NB4 (cell line): ENCODE measurements at regions not wholly inside any gene's neighbourhood (a gene's known extent, or its start where the extent isn't known, plus 50 kb on each side); places are given as distances from the start of the nearest gene placed in this dataset.

Experiments
- DNase-seq: peaks from one replicate; pipeline ENCODE4 v3.0.0; 2010; ENCODE audit warnings: low read depth
- H3K4me3 ChIP-seq: one replicate; pipeline ENCODE4 v1.5.1; 2011; ENCODE audit warnings: mild to moderate bottlenecking, low read depth, low read length, moderate library complexity
- MYC ChIP-seq: IDR thresholded peaks from 2 replicates; pipeline ENCODE4 v1.6.1; 2011; ENCODE audit warnings: low read depth, low read length
- POLR2A ChIP-seq: IDR thresholded peaks from 2 replicates; pipeline ENCODE4 v1.6.1; 2011; ENCODE audit warnings: mild to moderate bottlenecking; ENCODE audit not compliant: insufficient read length; ENCODE audit errors: extremely low read depth
- TF ChIP-seq, protein P1 (sequence below): IDR thresholded peaks from 2 replicates; pipeline ENCODE4 v1.6.1; 2011; ENCODE audit warnings: low read depth, low read length
- TF ChIP-seq, protein P2 (sequence below): IDR thresholded peaks from one replicate; pipeline ENCODE4 v1.5.1; 2012; ENCODE audit warnings: low read depth, low read length

DNA sequence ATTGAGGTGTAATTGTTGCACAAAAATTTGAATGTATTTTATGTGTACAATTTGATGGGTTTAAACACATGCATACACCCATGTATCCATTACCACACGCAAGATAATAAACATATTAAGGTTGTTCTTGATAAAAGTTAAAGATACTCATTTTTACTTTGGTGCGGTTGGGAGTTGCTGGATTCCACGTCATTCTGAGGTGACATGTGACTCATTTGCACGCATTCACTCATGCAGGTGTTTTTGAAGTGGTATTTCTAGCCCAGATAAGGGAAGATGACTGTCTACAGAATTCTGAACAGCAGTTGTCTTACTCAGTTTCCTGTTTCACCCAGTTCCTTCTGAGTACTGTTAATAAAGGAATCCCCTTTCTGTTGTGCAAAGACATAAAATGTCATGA, 142.0 kb downstream of the RTL3 start:
- DNase-seq, result no peak
- TF ChIP-seq, protein P1, sequence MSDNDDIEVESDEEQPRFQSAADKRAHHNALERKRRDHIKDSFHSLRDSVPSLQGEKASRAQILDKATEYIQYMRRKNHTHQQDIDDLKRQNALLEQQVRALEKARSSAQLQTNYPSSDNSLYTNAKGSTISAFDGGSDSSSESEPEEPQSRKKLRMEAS, result no peak
- TF ChIP-seq MYC (no peak), POLR2A (no peak)
- TF ChIP-seq, protein P2, sequence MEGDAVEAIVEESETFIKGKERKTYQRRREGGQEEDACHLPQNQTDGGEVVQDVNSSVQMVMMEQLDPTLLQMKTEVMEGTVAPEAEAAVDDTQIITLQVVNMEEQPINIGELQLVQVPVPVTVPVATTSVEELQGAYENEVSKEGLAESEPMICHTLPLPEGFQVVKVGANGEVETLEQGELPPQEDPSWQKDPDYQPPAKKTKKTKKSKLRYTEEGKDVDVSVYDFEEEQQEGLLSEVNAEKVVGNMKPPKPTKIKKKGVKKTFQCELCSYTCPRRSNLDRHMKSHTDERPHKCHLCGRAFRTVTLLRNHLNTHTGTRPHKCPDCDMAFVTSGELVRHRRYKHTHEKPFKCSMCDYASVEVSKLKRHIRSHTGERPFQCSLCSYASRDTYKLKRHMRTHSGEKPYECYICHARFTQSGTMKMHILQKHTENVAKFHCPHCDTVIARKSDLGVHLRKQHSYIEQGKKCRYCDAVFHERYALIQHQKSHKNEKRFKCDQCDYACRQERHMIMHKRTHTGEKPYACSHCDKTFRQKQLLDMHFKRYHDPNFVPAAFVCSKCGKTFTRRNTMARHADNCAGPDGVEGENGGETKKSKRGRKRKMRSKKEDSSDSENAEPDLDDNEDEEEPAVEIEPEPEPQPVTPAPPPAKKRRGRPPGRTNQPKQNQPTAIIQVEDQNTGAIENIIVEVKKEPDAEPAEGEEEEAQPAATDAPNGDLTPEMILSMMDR, result no peak
- no peak overlapping the region for H3K4me3 ChIP-seq

DNA sequence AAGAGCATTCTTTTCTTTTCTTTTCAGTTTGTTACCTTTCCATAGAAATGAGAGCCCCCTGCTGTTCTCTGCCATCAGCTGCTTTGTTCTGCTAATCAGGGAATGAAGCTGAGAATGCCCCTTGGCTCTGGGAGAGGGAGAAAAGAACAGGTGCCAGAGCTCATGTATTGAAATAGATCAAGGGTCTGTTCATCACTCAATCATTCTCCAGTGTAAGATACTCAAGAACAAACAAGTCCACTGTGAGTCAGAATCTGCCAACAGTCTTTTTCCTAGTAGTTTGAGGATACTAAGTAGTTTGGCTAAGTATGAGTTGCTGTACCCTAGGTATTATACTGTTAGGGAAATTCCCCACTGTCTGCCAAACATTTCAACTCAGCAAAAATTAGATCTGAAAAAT, 144.3 kb downstream of the RTL3 start:
- H3K4me3 ChIP-seq, result no peak overlapping the region
- TF ChIP-seq POLR2A, result no peak
- no peak for TF ChIP-seq MYC
- TF ChIP-seq, protein P2, result no peak
- TF ChIP-seq, protein P1, result no peak
- peak; percentile 6 for DNase-seq

DNA sequence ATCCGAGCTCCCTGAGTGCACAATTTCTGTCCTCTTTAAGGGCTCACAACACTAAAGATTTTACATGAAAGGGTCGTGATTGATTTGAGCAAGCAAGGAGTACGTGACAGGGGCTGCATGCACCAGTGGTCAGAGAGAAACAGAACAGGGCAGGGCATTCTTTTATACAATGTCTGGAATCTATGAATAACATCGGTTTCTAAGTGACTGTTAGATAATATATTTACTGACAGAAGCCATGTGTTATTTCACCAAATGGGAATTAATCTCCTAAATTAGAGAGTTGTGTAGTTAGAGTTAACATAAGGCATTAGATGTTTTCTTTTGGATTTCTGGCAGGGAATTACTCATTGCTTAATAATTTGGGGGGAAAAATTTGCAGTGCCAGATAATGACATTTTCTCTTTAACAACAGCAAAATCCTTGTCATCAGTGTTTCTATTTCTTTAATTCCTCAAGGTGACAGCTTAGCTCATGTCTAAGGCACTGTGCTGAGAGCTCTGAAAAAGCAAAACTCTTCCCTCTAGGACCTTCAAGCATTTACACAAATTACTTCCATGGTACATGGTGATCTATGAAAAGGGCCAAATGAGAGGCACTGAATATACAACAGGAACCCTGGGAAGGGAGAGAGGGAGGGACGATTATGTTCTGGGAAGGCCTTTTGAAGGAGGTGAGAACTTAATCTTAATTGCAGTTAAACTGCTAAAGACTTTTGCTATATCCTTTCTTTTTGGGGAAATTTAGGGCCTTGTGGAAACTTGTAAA, 145.0 kb downstream of the RTL3 start:
- TF ChIP-seq, protein P1, result no peak
- TF ChIP-seq MYC (no peak), POLR2A (no peak)
- TF ChIP-seq, protein P2, result no peak
- DNase-seq, result no peak
- H3K4me3 ChIP-seq, result no peak overlapping the region

DNA sequence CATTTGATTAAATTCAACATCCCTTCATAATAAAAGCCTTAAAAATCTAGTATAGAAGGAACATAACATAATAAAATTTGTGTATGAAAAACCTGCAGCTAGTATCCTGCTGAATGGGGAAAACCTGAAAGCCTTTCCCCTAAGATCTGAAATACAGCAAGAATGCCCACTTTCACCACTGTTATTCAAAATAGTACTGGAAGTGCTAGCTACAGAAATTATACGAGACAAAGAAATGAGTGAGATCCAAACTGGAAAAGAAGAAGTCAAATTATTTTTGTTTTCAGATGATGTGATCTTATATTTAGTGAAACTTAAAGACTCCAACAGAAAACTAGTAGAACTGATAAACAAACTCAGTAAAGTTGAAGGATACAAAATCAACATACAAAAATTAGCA, 152.9 kb downstream of the RTL3 start:
- TF ChIP-seq, protein P1, result no peak
- TF ChIP-seq, protein P2, result no peak
- TF ChIP-seq MYC, result no peak
- TF ChIP-seq POLR2A, result no peak
- DNase-seq, result no peak
- H3K4me3 ChIP-seq, result no peak overlapping the region

DNA sequence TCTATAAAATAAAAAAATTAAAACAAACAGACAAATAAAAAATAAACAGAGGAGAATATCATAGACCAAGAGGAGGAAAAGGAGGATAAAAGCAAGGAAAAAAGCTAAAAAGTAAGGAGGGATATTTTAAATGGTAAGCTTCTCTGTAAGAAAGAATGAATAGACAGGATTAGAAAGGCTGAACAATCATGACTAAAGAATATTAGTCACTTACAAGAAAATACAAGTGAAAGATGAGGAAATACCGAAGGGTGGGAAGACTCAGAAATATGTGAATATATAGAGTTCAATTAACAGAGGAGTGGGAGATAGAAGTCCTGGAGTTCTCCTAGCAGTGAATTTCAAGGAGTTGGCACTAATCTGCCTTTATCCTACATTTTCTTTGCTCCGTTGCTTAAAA, 162.6 kb downstream of the RTL3 start:
- no peak overlapping the region for H3K4me3 ChIP-seq
- DNase-seq, result no peak
- TF ChIP-seq POLR2A (no peak), MYC (no peak)
- TF ChIP-seq, protein P1, result no peak
- TF ChIP-seq, protein P2, result no peak

DNA sequence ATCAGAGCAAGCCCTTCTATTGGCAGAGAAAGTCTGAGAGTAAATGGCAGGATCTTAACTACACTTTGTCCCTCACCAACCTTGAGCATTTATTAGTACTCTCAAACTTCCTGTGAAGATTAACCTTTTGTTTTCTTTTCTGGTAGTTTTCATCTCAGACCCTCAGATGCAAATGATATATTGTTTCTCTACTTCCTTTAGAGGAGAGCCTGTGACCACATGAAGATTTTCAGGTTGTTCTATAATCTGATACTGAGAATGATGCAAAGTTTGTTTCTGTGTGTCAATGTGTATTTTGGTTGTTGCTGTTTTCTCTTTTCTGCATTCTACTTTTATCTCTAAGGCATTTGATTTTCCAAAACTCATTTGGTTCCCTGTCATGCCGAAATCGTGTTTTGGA, 165.8 kb upstream of the CYSLTR1 start:
- no peak for DNase-seq
- TF ChIP-seq, protein P1, result no peak
- TF ChIP-seq POLR2A, result no peak
- no peak for TF ChIP-seq MYC

More for the DNA sequence above, 165.8 kb upstream of the CYSLTR1 start:
- H3K4me3 ChIP-seq, result no peak overlapping the region
